ENCODE measurements at regions not wholly inside any gene's neighbourhood (a gene's known extent, or its start where the extent isn't known, plus 50 kb on each side); places are given as distances from the start of the nearest gene placed in this dataset.
A peak's percentile ranks its signal among the peaks of the same experiment; 100 is the strongest.

DNA sequence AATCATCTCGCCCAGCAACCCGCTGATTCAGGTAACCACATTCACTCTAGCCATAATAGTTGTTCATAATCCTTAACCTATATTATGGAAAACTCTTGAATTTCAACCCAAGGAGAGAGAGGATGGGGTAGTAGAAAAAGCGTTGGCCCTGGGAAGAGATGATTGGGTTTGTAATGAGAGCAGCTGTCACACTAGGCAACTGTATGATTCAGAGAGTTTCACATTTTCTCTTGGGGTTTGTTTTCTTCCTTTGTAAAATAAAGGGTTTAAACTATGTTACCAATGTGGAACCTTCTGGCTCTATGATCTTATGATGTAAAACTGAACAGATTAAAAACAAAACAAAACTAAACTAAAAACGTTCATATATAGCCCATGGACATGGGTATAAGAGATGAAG, 705.2 kb upstream of the IGFBP3 start:
- Mint-ChIP-seq H3K27ac (no peak overlapping the region), H3K9me3 (no peaks in the 10 kb centered on the region), H3K36me3 (no peaks in the 10 kb centered on the region), H3K4me1 (peaks cover 32% of the 10 kb centered on the region), H3K27me3 (ENCODE audit: low read depth) (no peaks in the 10 kb centered on the region; the same call in 1 of the 2 replicates), H3K4me3 (no peak overlapping the region)
- POLR2A ChIA-PET = no interaction called here
- CTCF ChIA-PET = no interaction called here
- ATAC-seq = no peak
- TF ChIP-seq, protein P1, sequence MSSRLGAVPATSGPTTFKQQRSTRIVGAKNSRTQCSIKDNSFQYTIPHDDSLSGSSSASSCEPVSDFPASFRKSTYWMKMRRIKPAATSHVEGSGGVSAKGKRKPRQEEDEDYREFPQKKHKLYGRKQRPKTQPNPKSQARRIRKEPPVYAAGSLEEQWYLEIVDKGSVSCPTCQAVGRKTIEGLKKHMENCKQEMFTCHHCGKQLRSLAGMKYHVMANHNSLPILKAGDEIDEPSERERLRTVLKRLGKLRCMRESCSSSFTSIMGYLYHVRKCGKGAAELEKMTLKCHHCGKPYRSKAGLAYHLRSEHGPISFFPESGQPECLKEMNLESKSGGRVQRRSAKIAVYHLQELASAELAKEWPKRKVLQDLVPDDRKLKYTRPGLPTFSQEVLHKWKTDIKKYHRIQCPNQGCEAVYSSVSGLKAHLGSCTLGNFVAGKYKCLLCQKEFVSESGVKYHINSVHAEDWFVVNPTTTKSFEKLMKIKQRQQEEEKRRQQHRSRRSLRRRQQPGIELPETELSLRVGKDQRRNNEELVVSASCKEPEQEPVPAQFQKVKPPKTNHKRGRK (CRISPR knock-in tag; IDR thresholded peaks at IDR 0.05; ENCODE audit: borderline replicate concordance) = no peak
- TF ChIP-seq SMAD3 (CRISPR knock-in tag; IDR thresholded peaks at IDR 0.05; ENCODE audit: borderline replicate concordance) (no peak), RORB (CRISPR knock-in tag; IDR thresholded peaks at IDR 0.05) (no peak), ZNF396 (CRISPR knock-in tag; IDR thresholded peaks at IDR 0.05; ENCODE audit: borderline replicate concordance) (no peak)
- no peak for DNase-seq (ENCODE audit: low spot score)

DNA sequence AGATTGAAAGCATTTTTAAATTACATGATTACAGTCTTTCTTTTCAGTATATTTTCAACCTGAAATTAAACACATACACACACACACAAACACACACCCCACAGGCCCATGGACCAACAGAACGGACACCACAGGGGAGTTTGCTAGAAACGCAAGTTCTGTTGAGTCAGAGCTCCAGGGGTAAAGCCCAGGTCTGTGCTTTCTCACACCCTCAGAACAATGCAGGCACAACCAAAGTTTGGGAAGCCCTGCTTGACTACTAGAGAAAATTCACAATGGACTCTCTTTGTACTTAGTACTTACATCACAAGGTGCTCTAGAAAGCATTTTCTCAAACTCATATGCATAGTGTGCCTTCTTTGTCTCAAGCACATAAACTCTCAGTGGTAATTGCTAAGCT, 704.0 kb upstream of the IGFBP3 start:
- no peak for TF ChIP-seq ZNF317 (CRISPR knock-in tag; IDR thresholded peaks at IDR 0.05; ENCODE audit: borderline replicate concordance, low read depth)
- TF ChIP-seq MYBL2 (CRISPR knock-in tag; IDR thresholded peaks at IDR 0.05) = no peak
- no peak for TF ChIP-seq GABPB1 (CRISPR knock-in tag; IDR thresholded peaks at IDR 0.05)
- TF ChIP-seq, protein P2, sequence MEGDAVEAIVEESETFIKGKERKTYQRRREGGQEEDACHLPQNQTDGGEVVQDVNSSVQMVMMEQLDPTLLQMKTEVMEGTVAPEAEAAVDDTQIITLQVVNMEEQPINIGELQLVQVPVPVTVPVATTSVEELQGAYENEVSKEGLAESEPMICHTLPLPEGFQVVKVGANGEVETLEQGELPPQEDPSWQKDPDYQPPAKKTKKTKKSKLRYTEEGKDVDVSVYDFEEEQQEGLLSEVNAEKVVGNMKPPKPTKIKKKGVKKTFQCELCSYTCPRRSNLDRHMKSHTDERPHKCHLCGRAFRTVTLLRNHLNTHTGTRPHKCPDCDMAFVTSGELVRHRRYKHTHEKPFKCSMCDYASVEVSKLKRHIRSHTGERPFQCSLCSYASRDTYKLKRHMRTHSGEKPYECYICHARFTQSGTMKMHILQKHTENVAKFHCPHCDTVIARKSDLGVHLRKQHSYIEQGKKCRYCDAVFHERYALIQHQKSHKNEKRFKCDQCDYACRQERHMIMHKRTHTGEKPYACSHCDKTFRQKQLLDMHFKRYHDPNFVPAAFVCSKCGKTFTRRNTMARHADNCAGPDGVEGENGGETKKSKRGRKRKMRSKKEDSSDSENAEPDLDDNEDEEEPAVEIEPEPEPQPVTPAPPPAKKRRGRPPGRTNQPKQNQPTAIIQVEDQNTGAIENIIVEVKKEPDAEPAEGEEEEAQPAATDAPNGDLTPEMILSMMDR (IDR thresholded peaks at IDR 0.05) = no peak
- no peak for TF ChIP-seq RORB (CRISPR knock-in tag; IDR thresholded peaks at IDR 0.05)
- TF ChIP-seq RELA (CRISPR knock-in tag; IDR thresholded peaks at IDR 0.05; ENCODE audit: borderline replicate concordance) = no peak
- TF ChIP-seq NR3C1 (CRISPR knock-in tag; conservative IDR thresholded peaks at IDR 0.05; ENCODE audit: low read depth) = no peak
- TF ChIP-seq, protein P3, sequence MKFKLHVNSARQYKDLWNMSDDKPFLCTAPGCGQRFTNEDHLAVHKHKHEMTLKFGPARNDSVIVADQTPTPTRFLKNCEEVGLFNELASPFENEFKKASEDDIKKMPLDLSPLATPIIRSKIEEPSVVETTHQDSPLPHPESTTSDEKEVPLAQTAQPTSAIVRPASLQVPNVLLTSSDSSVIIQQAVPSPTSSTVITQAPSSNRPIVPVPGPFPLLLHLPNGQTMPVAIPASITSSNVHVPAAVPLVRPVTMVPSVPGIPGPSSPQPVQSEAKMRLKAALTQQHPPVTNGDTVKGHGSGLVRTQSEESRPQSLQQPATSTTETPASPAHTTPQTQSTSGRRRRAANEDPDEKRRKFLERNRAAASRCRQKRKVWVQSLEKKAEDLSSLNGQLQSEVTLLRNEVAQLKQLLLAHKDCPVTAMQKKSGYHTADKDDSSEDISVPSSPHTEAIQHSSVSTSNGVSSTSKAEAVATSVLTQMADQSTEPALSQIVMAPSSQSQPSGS (CRISPR knock-in tag; IDR thresholded peaks at IDR 0.05; ENCODE audit: borderline replicate concordance, low read depth) = no peak
- no peak for TF ChIP-seq ZNF219 (CRISPR knock-in tag; IDR thresholded peaks at IDR 0.05; ENCODE audit: borderline replicate concordance)
- TF ChIP-seq, protein P4, sequence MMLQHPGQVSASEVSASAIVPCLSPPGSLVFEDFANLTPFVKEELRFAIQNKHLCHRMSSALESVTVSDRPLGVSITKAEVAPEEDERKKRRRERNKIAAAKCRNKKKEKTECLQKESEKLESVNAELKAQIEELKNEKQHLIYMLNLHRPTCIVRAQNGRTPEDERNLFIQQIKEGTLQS (CRISPR knock-in tag; conservative IDR thresholded peaks at IDR 0.05) = no peak
- TF ChIP-seq, protein P5, sequence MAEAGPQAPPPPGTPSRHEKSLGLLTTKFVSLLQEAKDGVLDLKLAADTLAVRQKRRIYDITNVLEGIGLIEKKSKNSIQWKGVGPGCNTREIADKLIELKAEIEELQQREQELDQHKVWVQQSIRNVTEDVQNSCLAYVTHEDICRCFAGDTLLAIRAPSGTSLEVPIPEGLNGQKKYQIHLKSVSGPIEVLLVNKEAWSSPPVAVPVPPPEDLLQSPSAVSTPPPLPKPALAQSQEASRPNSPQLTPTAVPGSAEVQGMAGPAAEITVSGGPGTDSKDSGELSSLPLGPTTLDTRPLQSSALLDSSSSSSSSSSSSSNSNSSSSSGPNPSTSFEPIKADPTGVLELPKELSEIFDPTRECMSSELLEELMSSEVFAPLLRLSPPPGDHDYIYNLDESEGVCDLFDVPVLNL (CRISPR knock-in tag; IDR thresholded peaks at IDR 0.05; ENCODE audit: borderline replicate concordance, low read depth) = no peak
- no peak for TF ChIP-seq ZNF232 (CRISPR knock-in tag; IDR thresholded peaks at IDR 0.05)
- peak; percentile 70 for ATAC-seq
- Mint-ChIP-seq H3K9me3 (no peaks in the 10 kb centered on the region), H3K27ac (peak overlapping the region; percentile 40), H3K36me3 (no peaks in the 10 kb centered on the region), H3K4me3 (no peak overlapping the region), H3K4me1 (peaks cover 32% of the 10 kb centered on the region), H3K27me3 (ENCODE audit: low read depth) (no peaks in the 10 kb centered on the region; the same call in 1 of the 2 replicates)
- ChIA-PET POLR2A (no interaction called here), CTCF (no interaction called here)
- no peak for DNase-seq (ENCODE audit: low spot score)

DNA sequence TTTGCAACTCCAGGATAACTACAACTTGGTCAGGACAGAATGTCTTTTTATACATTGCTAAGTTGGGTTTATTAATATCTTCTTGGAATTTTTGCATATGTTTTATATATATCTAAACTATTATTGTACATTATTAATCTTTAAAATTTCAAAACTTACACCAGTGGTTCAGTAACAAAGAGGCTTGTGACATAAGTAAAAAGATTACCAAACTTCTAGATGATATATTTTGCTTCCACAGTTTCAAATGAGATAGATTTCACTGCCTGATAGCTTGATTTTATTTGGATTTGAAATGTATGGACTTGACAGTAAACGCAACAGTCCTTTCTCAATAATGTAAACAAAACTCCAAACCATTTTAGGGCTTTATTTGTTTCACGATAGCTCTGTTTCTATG, 701.2 kb upstream of the IGFBP3 start:
- Mint-ChIP-seq H3K36me3 (no peaks in the 10 kb centered on the region), H3K4me1 (peaks cover 29% of the 10 kb centered on the region), H3K27ac (no peak overlapping the region), H3K4me3 (no peak overlapping the region), H3K9me3 (no peaks in the 10 kb centered on the region), H3K27me3 (ENCODE audit: low read depth) (no peaks in the 10 kb centered on the region; the same call in 1 of the 2 replicates)
- ATAC-seq = no peak
- ChIA-PET POLR2A (no interaction called here), CTCF (no interaction called here)
- no peak for DNase-seq (ENCODE audit: low spot score)
- TF ChIP-seq ZNF232 (CRISPR knock-in tag; IDR thresholded peaks at IDR 0.05) = no peak
- no peak for TF ChIP-seq MYBL2 (CRISPR knock-in tag; IDR thresholded peaks at IDR 0.05)
- TF ChIP-seq, protein P6, sequence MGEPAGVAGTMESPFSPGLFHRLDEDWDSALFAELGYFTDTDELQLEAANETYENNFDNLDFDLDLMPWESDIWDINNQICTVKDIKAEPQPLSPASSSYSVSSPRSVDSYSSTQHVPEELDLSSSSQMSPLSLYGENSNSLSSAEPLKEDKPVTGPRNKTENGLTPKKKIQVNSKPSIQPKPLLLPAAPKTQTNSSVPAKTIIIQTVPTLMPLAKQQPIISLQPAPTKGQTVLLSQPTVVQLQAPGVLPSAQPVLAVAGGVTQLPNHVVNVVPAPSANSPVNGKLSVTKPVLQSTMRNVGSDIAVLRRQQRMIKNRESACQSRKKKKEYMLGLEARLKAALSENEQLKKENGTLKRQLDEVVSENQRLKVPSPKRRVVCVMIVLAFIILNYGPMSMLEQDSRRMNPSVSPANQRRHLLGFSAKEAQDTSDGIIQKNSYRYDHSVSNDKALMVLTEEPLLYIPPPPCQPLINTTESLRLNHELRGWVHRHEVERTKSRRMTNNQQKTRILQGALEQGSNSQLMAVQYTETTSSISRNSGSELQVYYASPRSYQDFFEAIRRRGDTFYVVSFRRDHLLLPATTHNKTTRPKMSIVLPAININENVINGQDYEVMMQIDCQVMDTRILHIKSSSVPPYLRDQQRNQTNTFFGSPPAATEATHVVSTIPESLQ (CRISPR knock-in tag; IDR thresholded peaks at IDR 0.05) = no peak
- TF ChIP-seq, protein P7, sequence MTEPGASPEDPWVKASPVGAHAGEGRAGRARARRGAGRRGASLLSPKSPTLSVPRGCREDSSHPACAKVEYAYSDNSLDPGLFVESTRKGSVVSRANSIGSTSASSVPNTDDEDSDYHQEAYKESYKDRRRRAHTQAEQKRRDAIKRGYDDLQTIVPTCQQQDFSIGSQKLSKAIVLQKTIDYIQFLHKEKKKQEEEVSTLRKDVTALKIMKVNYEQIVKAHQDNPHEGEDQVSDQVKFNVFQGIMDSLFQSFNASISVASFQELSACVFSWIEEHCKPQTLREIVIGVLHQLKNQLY (CRISPR knock-in tag; IDR thresholded peaks at IDR 0.05) = no peak
- no peak for TF ChIP-seq NFATC4 (CRISPR knock-in tag; IDR thresholded peaks at IDR 0.05)
- no peak for TF ChIP-seq ZNF416 (CRISPR knock-in tag; IDR thresholded peaks at IDR 0.05)
- no peak for TF ChIP-seq SMAD4 (CRISPR knock-in tag; IDR thresholded peaks at IDR 0.05)
- no peak for TF ChIP-seq ZNF396 (CRISPR knock-in tag; IDR thresholded peaks at IDR 0.05; ENCODE audit: borderline replicate concordance)
- no peak for TF ChIP-seq RELA (CRISPR knock-in tag; IDR thresholded peaks at IDR 0.05; ENCODE audit: borderline replicate concordance)
- no peak for TF ChIP-seq HMGA2 (CRISPR knock-in tag; IDR thresholded peaks at IDR 0.05)
- no peak for TF ChIP-seq GABPB1 (CRISPR knock-in tag; IDR thresholded peaks at IDR 0.05)
- TF ChIP-seq NFYB (CRISPR knock-in tag; conservative IDR thresholded peaks at IDR 0.05; ENCODE audit: low read depth) = no peak
